ENCODE measurements at regions not wholly inside any gene's neighbourhood (a gene's known extent, or its start where the extent isn't known, plus 50 kb on each side); places are given as distances from the start of the nearest gene placed in this dataset.
"Not testable (repeated sequence)": the region's sequence is repeated elsewhere in the genome, so short reads cannot be mapped to it uniquely, and the experiment has no call there.

- H3K27me3 ChIP-seq; H3K4me2 ChIP-seq; H3K9me2 ChIP-seq (replicated peaks; ENCODE audit: insufficient read depth); H4K20me1 ChIP-seq (ENCODE audit: insufficient read depth, poor library complexity, severe bottlenecking); H3K27ac ChIP-seq; H3K4me1 ChIP-seq (ENCODE audit: insufficient read depth); H3K4me3 ChIP-seq; H3K36me3 ChIP-seq (replicated peaks; ENCODE audit: insufficient read depth, low read depth); DNase-seq (ENCODE audit: low spot score); H3K9me3 ChIP-seq (ENCODE audit: low read depth); H2AFZ ChIP-seq; H3K79me2 ChIP-seq: not testable (repeated sequence)
- 86% methylated on average over 3 of the region's 6 CpGs for WGBS (ENCODE audit: low lambda C conversion rate, missing lambda C conversion rate)
These were observed 198.8 kb downstream of the BCL2L11 start for GRCh38 chr2:111319552-111319951.

DNA sequence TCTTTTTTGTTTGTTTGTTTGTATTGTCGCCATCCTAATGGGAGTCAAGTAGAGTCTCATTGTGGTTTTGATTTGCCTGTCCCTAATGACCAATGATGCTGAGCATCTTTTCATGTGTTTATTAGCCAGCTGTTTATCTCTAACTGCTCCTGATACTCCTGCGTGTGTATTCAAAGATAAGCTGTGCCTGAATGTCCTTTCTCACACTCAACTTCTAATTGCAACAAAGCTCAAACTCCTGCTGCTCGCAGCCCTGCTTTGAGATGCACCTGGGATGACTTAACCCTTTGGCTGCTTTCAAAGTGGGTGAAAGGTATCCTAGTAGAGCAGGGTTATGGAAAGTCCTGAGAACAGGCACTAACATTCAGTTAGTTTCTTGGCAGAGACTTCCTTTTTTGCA, 199.6 kb downstream of the BCL2L11 start:
- H3K4me2 ChIP-seq; H3K9me3 ChIP-seq (ENCODE audit: low read depth); H4K20me1 ChIP-seq (ENCODE audit: insufficient read depth, poor library complexity, severe bottlenecking); DNase-seq (ENCODE audit: low spot score); H3K27ac ChIP-seq; H3K79me2 ChIP-seq; H3K9me2 ChIP-seq (replicated peaks; ENCODE audit: insufficient read depth); H3K4me3 ChIP-seq; H3K36me3 ChIP-seq (replicated peaks; ENCODE audit: insufficient read depth, low read depth); H3K4me1 ChIP-seq (ENCODE audit: insufficient read depth); H3K27me3 ChIP-seq; H2AFZ ChIP-seq: not testable (repeated sequence)
- WGBS (ENCODE audit: low lambda C conversion rate, missing lambda C conversion rate): 40% methylated on average over 3 of the region's 3 CpGs

GRCh38 chr2:111320965-111321364, 200.3 kb downstream of the BCL2L11 start:
- WGBS (ENCODE audit: low lambda C conversion rate, missing lambda C conversion rate): no CpG with 5 or more reads among the region's 1 CpG
- H4K20me1 ChIP-seq (ENCODE audit: insufficient read depth, poor library complexity, severe bottlenecking); H3K36me3 ChIP-seq (replicated peaks; ENCODE audit: insufficient read depth, low read depth); H3K9me2 ChIP-seq (replicated peaks; ENCODE audit: insufficient read depth); H3K4me2 ChIP-seq; H3K4me3 ChIP-seq; H2AFZ ChIP-seq; H3K4me1 ChIP-seq (ENCODE audit: insufficient read depth); H3K27ac ChIP-seq; H3K27me3 ChIP-seq; H3K79me2 ChIP-seq; H3K9me3 ChIP-seq (ENCODE audit: low read depth): not testable (repeated sequence)
- peak; percentile 26 for DNase-seq (ENCODE audit: low spot score)

- 97% methylated on average over 4 of the region's 5 CpGs for WGBS (ENCODE audit: low lambda C conversion rate, missing lambda C conversion rate)
- H3K27ac ChIP-seq; DNase-seq (ENCODE audit: low spot score); H3K4me2 ChIP-seq; H3K9me3 ChIP-seq (ENCODE audit: low read depth); H4K20me1 ChIP-seq (ENCODE audit: insufficient read depth, poor library complexity, severe bottlenecking); H2AFZ ChIP-seq; H3K9me2 ChIP-seq (replicated peaks; ENCODE audit: insufficient read depth); H3K79me2 ChIP-seq; H3K4me3 ChIP-seq; H3K27me3 ChIP-seq; H3K4me1 ChIP-seq (ENCODE audit: insufficient read depth); H3K36me3 ChIP-seq (replicated peaks; ENCODE audit: insufficient read depth, low read depth): not testable (repeated sequence)
These were observed 202.7 kb downstream of the BCL2L11 start for GRCh38 chr2:111323384-111323783.

- not testable (repeated sequence) for H3K9me3 ChIP-seq (ENCODE audit: low read depth); H3K79me2 ChIP-seq; H2AFZ ChIP-seq; H3K4me3 ChIP-seq; H4K20me1 ChIP-seq (ENCODE audit: insufficient read depth, poor library complexity, severe bottlenecking); DNase-seq (ENCODE audit: low spot score); H3K27me3 ChIP-seq; H3K27ac ChIP-seq; H3K4me2 ChIP-seq; H3K4me1 ChIP-seq (ENCODE audit: insufficient read depth); H3K9me2 ChIP-seq (replicated peaks; ENCODE audit: insufficient read depth); H3K36me3 ChIP-seq (replicated peaks; ENCODE audit: insufficient read depth, low read depth)
- WGBS (ENCODE audit: low lambda C conversion rate, missing lambda C conversion rate): no CpG with 5 or more reads among the region's 4 CpGs
These were observed 207.0 kb downstream of the BCL2L11 start for GRCh38 chr2:111327726-111328125.

GRCh38 chr2:111329309-111329708, 208.6 kb downstream of the BCL2L11 start:
- not testable (repeated sequence) for H3K27ac ChIP-seq; DNase-seq (ENCODE audit: low spot score); H3K4me2 ChIP-seq; H4K20me1 ChIP-seq (ENCODE audit: insufficient read depth, poor library complexity, severe bottlenecking); H3K36me3 ChIP-seq (replicated peaks; ENCODE audit: insufficient read depth, low read depth); H3K4me3 ChIP-seq; H2AFZ ChIP-seq; H3K9me2 ChIP-seq (replicated peaks; ENCODE audit: insufficient read depth); H3K4me1 ChIP-seq (ENCODE audit: insufficient read depth); H3K9me3 ChIP-seq (ENCODE audit: low read depth); H3K79me2 ChIP-seq; H3K27me3 ChIP-seq
- no CpG with 5 or more reads among the region's 4 CpGs for WGBS (ENCODE audit: low lambda C conversion rate, missing lambda C conversion rate)

DNA sequence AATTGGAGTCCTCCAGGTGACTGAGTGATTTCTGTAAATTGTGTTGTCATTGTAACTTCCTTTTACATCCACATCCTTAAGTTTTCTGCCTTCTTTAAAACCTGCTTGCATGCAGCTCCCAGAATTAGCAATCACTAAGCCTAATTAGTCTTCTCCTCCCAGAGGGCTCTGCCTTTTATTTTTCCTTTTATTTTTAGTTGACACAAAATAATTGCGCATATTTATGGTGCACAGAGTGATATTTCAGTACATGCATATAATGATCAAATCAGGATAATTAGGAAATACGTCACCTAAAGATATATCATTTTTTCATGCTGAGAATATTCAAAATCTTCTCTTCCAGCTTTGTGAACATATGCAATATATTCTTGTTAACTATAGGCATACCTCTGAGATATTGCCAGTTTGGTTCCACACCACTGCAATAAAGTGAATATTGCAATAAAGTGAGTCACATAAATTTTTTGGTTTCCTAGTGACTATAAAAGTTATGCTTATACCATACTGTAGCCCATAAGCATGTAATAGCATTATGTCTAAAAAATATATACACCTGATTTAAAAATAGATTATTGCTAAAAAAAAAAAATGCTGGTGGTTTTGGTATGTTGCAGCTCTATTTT, 210.5 kb downstream of the BCL2L11 start:
- H2AFZ ChIP-seq; H3K79me2 ChIP-seq; H3K9me3 ChIP-seq (ENCODE audit: low read depth); H3K4me2 ChIP-seq; H3K4me3 ChIP-seq; H3K27ac ChIP-seq; H3K4me1 ChIP-seq (ENCODE audit: insufficient read depth); H4K20me1 ChIP-seq (ENCODE audit: insufficient read depth, poor library complexity, severe bottlenecking); H3K36me3 ChIP-seq (replicated peaks; ENCODE audit: insufficient read depth, low read depth); H3K27me3 ChIP-seq; H3K9me2 ChIP-seq (replicated peaks; ENCODE audit: insufficient read depth); DNase-seq (ENCODE audit: low spot score): not testable (repeated sequence)
- 96% methylated on average over 2 of the region's 2 CpGs for WGBS (ENCODE audit: low lambda C conversion rate, missing lambda C conversion rate)

GRCh38 chr2:111335220-111335907, 214.7 kb downstream of the BCL2L11 start:
- H4K20me1 ChIP-seq (ENCODE audit: insufficient read depth, poor library complexity, severe bottlenecking); H2AFZ ChIP-seq; H3K27ac ChIP-seq; H3K79me2 ChIP-seq; H3K9me3 ChIP-seq (ENCODE audit: low read depth); H3K36me3 ChIP-seq (replicated peaks; ENCODE audit: insufficient read depth, low read depth); H3K9me2 ChIP-seq (replicated peaks; ENCODE audit: insufficient read depth); H3K4me2 ChIP-seq; H3K4me1 ChIP-seq (ENCODE audit: insufficient read depth); H3K27me3 ChIP-seq; DNase-seq (ENCODE audit: low spot score); H3K4me3 ChIP-seq: not testable (repeated sequence)

DNA sequence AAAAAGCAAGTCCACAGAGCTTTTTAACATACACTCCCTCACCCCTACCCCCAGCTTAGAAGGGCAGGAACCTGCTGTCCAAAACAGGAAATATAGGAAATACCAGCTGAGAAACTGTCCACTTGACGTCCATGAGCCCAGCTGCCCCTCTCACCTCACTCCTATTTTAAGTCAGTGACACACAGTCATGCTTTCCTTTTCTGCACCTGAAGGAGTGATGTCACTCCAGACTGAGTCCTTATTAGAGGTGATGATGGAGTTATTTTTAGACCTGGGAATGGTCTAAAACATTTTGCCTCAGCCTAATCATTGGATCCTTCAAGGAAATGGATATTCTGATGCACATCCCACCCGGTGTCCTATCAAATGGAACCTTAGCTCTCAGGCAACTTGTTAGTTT, 217.8 kb downstream of the BCL2L11 start:
- not testable (repeated sequence) for DNase-seq (ENCODE audit: low spot score); H3K4me2 ChIP-seq
- WGBS (ENCODE audit: low lambda C conversion rate, missing lambda C conversion rate): no CpG with 5 or more reads among the region's 2 CpGs

More for the DNA sequence above, 217.8 kb downstream of the BCL2L11 start:
- not testable (repeated sequence) for H4K20me1 ChIP-seq (ENCODE audit: insufficient read depth, poor library complexity, severe bottlenecking); H2AFZ ChIP-seq; H3K36me3 ChIP-seq (replicated peaks; ENCODE audit: insufficient read depth, low read depth); H3K9me3 ChIP-seq (ENCODE audit: low read depth); H3K9me2 ChIP-seq (replicated peaks; ENCODE audit: insufficient read depth); H3K4me1 ChIP-seq (ENCODE audit: insufficient read depth); H3K4me3 ChIP-seq; H3K27ac ChIP-seq; H3K79me2 ChIP-seq; H3K27me3 ChIP-seq
